ENCODE measurements at regions not wholly inside any gene's neighbourhood (a gene's known extent, or its start where the extent isn't known, plus 50 kb on each side); places are given as distances from the start of the nearest gene placed in this dataset.

DNA sequence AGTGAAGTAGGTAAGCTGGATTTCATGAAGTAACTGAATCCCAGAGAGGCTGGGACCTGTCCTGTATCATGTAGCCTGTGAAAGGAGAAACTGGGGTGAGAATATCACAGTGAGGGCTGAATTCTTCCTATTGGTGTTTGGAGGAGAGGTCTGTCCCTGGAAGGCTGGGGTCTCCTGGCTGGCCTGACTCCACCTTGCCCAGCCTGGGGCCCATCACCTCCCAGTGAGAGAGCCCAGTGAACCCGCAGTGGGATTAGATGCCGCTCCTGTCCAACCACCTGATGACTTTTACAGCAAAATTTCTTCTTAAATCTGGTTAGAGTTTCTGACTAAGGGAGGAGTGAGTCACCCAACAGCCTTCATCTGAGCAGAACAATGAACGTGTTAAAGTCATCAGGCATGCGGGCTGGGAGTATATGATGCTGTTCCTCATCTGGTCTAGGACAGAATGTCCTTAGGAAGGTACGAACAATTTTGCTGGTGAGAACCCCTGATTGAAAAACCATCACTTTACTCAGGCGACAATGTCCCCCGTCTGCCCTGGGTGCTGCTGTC lies 152.9 kb downstream of the LPIN1 start:
- TF ChIP-seq, protein P1, sequence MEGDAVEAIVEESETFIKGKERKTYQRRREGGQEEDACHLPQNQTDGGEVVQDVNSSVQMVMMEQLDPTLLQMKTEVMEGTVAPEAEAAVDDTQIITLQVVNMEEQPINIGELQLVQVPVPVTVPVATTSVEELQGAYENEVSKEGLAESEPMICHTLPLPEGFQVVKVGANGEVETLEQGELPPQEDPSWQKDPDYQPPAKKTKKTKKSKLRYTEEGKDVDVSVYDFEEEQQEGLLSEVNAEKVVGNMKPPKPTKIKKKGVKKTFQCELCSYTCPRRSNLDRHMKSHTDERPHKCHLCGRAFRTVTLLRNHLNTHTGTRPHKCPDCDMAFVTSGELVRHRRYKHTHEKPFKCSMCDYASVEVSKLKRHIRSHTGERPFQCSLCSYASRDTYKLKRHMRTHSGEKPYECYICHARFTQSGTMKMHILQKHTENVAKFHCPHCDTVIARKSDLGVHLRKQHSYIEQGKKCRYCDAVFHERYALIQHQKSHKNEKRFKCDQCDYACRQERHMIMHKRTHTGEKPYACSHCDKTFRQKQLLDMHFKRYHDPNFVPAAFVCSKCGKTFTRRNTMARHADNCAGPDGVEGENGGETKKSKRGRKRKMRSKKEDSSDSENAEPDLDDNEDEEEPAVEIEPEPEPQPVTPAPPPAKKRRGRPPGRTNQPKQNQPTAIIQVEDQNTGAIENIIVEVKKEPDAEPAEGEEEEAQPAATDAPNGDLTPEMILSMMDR (IDR thresholded peaks at IDR 0.05), result no peak
- TF ChIP-seq ZFX (IDR thresholded peaks at IDR 0.05; ENCODE audit: borderline replicate concordance), result no peak

All from 22Rv1 (cell line).